ENCODE measurements at regions not wholly inside any gene's neighbourhood (a gene's known extent, or its start where the extent isn't known, plus 50 kb on each side); places are given as distances from the start of the nearest gene placed in this dataset.

DNA sequence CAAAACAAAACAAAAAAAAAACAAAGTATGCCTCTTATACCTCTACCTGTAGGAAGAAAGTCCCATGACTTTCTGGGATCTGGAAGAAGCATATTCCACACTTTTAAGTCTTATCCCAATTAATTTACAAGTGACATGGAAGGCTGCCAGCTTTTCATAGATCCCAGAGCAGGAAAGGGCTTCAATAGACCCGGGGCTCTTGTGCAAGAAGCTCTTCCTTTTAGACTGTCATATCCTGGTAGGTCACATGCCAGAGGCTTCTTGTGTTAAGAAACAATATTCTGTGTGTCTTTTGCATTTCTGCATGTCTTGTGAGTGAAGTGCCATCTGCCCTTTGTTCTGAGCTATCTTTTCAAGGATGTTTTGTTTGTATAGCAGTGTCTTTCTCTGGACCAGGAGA lies 84.4 kb upstream of the PHOX2B start:
- Histone ChIP-seq H3K27me3 (ENCODE audit: insufficient read depth, low read length) (0 out of 2 replicates have a peak, but pooled peaks cover 3% of the 10 kb centered on the region), H3K4me2 (ENCODE audit: low read length) (no peak overlapping the region), H3K9me2 (ENCODE audit: insufficient read depth) (no peaks in the 10 kb centered on the region), H3K9ac (ENCODE audit: low read length) (no peak overlapping the region), H3K36me3 (ENCODE audit: control insufficient read depth in 1 of 2, insufficient read depth in 2 of 2, low read length in 2 of 2) (no peaks in the 10 kb centered on the region), H3K4me3 (replicated peaks in 1 of 2; ENCODE audit: low read depth in 1 of 2, low read length in 2 of 2) (no peak overlapping the region), H4K20me1 (ENCODE audit: insufficient read depth) (no peaks in the 10 kb centered on the region), H3K27ac (ENCODE audit: low read depth, low read length) (no peak overlapping the region), H2AFZ (ENCODE audit: low read depth, low read length, poor library complexity, severe bottlenecking) (no peak overlapping the region), H3K79me2 (ENCODE audit: insufficient read depth, low read length) (no peaks in the 10 kb centered on the region), H3K4me1 (ENCODE audit: control insufficient read depth in 1 of 2, insufficient read depth in 2 of 2, low read length in 2 of 2) (no peaks in the 10 kb centered on the region), H3K9me3 (ENCODE audit: control insufficient read depth in 1 of 2, insufficient read depth in 1 of 2, low read depth in 1 of 2, low read length in 2 of 2) (no peaks in the 10 kb centered on the region)
- TF ChIP-seq TCF7L2 (IDR thresholded peaks at IDR 0.05; ENCODE audit: borderline replicate concordance, extremely low read depth, insufficient read depth, insufficient read length) = no peak
- no peak for TF ChIP-seq SP1 (IDR thresholded peaks at IDR 0.05; ENCODE audit: low read depth)
- TF ChIP-seq, protein P1, sequence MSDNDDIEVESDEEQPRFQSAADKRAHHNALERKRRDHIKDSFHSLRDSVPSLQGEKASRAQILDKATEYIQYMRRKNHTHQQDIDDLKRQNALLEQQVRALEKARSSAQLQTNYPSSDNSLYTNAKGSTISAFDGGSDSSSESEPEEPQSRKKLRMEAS (IDR thresholded peaks at IDR 0.05) = no peak
- TF ChIP-seq CBX3 (IDR thresholded peaks at IDR 0.05; ENCODE audit: low read depth) = no peak
- no peak for TF ChIP-seq EZH2 (IDR thresholded peaks at IDR 0.05)
- no peak for TF ChIP-seq POLR2A (IDR thresholded peaks at IDR 0.05; ENCODE audit: borderline replicate concordance, extremely low read depth, insufficient read depth, insufficient read length)
- TF ChIP-seq ELF1 (IDR thresholded peaks at IDR 0.05; ENCODE audit: borderline replicate concordance, low read depth) = no peak
- TF ChIP-seq ZFX (IDR thresholded peaks at IDR 0.05) = no peak
- TF ChIP-seq EZH2phosphoT487 (IDR thresholded peaks at IDR 0.05; ENCODE audit: borderline replicate concordance) = no peak
- no peak for TF ChIP-seq RAD21 (IDR thresholded peaks at IDR 0.05; ENCODE audit: low read depth)
- TF ChIP-seq, protein P2, sequence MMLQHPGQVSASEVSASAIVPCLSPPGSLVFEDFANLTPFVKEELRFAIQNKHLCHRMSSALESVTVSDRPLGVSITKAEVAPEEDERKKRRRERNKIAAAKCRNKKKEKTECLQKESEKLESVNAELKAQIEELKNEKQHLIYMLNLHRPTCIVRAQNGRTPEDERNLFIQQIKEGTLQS (IDR thresholded peaks at IDR 0.05) = no peak
- TF ChIP-seq ZNF274 (IDR thresholded peaks at IDR 0.05; ENCODE audit: low read depth, low read length) = no peak
- no peak for TF ChIP-seq CEBPB (IDR thresholded peaks at IDR 0.05; ENCODE audit: low read depth)
- no peak for TF ChIP-seq POLR2AphosphoS5 (IDR thresholded peaks at IDR 0.05; ENCODE audit: low read depth, low read length)
- no peak for TF ChIP-seq EGR1 (IDR thresholded peaks at IDR 0.05; ENCODE audit: low read depth)
- TF ChIP-seq SIN3A (IDR thresholded peaks at IDR 0.05; ENCODE audit: low read depth) = no peak
- TF ChIP-seq, protein P3, sequence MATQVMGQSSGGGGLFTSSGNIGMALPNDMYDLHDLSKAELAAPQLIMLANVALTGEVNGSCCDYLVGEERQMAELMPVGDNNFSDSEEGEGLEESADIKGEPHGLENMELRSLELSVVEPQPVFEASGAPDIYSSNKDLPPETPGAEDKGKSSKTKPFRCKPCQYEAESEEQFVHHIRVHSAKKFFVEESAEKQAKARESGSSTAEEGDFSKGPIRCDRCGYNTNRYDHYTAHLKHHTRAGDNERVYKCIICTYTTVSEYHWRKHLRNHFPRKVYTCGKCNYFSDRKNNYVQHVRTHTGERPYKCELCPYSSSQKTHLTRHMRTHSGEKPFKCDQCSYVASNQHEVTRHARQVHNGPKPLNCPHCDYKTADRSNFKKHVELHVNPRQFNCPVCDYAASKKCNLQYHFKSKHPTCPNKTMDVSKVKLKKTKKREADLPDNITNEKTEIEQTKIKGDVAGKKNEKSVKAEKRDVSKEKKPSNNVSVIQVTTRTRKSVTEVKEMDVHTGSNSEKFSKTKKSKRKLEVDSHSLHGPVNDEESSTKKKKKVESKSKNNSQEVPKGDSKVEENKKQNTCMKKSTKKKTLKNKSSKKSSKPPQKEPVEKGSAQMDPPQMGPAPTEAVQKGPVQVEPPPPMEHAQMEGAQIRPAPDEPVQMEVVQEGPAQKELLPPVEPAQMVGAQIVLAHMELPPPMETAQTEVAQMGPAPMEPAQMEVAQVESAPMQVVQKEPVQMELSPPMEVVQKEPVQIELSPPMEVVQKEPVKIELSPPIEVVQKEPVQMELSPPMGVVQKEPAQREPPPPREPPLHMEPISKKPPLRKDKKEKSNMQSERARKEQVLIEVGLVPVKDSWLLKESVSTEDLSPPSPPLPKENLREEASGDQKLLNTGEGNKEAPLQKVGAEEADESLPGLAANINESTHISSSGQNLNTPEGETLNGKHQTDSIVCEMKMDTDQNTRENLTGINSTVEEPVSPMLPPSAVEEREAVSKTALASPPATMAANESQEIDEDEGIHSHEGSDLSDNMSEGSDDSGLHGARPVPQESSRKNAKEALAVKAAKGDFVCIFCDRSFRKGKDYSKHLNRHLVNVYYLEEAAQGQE (IDR thresholded peaks at IDR 0.05; ENCODE audit: low read depth) = no peak
- TF ChIP-seq, protein P4, sequence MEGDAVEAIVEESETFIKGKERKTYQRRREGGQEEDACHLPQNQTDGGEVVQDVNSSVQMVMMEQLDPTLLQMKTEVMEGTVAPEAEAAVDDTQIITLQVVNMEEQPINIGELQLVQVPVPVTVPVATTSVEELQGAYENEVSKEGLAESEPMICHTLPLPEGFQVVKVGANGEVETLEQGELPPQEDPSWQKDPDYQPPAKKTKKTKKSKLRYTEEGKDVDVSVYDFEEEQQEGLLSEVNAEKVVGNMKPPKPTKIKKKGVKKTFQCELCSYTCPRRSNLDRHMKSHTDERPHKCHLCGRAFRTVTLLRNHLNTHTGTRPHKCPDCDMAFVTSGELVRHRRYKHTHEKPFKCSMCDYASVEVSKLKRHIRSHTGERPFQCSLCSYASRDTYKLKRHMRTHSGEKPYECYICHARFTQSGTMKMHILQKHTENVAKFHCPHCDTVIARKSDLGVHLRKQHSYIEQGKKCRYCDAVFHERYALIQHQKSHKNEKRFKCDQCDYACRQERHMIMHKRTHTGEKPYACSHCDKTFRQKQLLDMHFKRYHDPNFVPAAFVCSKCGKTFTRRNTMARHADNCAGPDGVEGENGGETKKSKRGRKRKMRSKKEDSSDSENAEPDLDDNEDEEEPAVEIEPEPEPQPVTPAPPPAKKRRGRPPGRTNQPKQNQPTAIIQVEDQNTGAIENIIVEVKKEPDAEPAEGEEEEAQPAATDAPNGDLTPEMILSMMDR (IDR thresholded peaks at IDR 0.05 in 2 of 3, conservative IDR thresholded peaks at IDR 0.05 in 1 of 3; ENCODE audit: borderline replicate concordance in 1 of 3, insufficient read depth in 1 of 3, low read depth in 2 of 3, low read length in 2 of 3) = no peak
- TF ChIP-seq JUND (IDR thresholded peaks at IDR 0.05) = no peak
- TF ChIP-seq FOSL1 (IDR thresholded peaks at IDR 0.05; ENCODE audit: low read depth) = no peak
- intact Hi-C loops (cut with micrococcal nuclease) = no loop called here
- ChIA-PET CTCF (no interaction called here), POLR2A (no interaction called here), RAD21 (ENCODE audit: low non-redundant PET in 1 of 2, low total read pairs in 2 of 2, uncharacterized antibody in 2 of 2, unreplicated experiment in 2 of 2) (no interaction called here)
- no peak for ATAC-seq
- no peak for DNase-seq (ENCODE audit: low read depth, low spot score)
- no TSS peak for BruUV-seq (replicated peaks)

All from HCT116 (cell line).